ENCODE measurements at regions not wholly inside any gene's neighbourhood (a gene's known extent, or its start where the extent isn't known, plus 50 kb on each side); places are given as distances from the start of the nearest gene placed in this dataset.

DNA sequence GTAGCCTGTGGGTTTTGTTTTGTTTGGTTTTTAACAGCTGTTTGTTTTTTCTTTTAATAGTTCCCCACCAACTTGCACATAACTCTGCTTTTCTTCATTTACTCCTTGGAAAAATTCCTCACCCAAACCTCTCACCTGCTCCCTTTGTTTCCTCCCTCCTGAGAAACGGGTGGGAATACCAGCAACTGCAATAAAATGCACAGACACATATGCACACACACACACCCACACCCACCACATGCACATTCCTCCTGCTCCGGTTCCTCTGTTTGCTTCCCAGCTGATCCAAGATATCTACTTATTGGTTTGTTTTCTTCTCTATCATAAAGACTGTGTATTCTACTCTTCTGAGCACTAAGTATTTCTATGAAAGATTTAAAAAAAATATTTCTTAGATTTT, 161.1 kb upstream of the EPHA7 start:
- Mint-ChIP-seq H3K27me3 (ENCODE audit: low read depth) (no peaks in the 10 kb centered on the region), H3K9me3 (ENCODE audit: insufficient read depth) (peaks cover 5% of the 10 kb centered on the region), H3K36me3 (ENCODE audit: low read depth) (no peaks in the 10 kb centered on the region), H3K4me3 (no peak overlapping the region), H3K27ac (no peak overlapping the region), H3K4me1 (ENCODE audit: low read depth) (no peaks in the 10 kb centered on the region)
- POLR2A ChIA-PET: no interaction called here
- no peak for DNase-seq
- no peak for ATAC-seq
- CTCF ChIA-PET: no interaction called here

DNA sequence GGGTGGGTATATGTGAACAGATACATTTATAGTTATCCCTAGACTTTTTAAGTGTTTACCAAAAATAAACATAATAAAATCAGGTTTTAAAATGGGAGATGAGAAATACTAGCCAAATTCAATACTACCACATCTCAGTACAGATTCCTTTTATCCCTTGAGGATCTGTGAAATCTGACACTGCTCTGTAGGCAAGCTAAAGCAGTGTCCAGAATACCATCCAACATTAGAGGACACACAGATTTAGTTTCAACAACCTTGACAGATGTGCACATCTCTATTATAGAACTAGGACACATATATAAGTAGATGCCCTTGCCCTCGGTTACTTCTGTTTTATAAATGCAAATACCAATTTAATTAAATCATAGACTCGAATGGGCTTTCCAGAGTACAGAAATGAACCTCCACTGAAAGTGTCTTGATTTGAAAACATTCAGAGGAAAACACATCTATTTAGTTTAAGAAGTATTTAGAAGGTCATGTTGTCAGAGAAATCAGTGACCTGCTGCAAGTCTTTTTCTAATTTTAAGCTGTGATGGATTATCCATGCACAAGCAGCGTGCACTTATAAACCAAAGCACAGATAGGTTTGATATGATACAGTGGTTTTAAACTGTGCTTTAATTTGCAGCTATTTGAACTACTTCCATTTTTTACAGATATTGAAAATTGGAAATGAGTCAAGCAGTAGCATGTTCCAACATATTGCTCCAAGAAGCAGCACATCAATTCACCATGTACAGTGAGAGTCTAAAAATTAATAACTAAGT, 156.3 kb upstream of the EPHA7 start:
- POLR2A ChIA-PET: no interaction called here
- DNase-seq (no peak), ATAC-seq (no peak)
- CTCF ChIA-PET: no interaction called here
- H3K4me3 Mint-ChIP-seq: no peak overlapping the region
- H3K36me3 Mint-ChIP-seq (ENCODE audit: low read depth): no peaks in the 10 kb centered on the region
- no peaks in the 10 kb centered on the region for H3K9me3 Mint-ChIP-seq (ENCODE audit: insufficient read depth)
- H3K27ac Mint-ChIP-seq: no peak overlapping the region
- H3K4me1 Mint-ChIP-seq (ENCODE audit: low read depth): no peaks in the 10 kb centered on the region
- no peaks in the 10 kb centered on the region for H3K27me3 Mint-ChIP-seq (ENCODE audit: low read depth)

DNA sequence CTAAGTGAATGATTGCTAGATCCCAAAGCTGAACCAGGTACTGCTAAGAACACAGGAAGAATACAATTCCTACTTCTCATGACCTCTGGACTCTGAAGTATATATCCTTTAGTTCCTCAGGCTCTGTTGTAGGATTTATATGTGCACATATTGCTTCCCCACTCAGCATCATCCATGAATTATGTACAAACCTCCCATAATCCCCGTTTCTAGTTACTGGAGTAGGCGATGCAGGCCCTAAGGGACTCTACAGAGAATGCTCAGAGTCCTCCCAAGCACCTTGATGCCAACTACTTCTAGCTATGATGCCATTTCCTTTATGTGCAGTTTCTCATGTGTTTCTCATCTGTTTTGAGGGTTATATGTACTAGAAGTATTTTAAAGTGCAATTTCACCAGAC, 154.9 kb upstream of the EPHA7 start:
- DNase-seq: no peak
- Mint-ChIP-seq H3K36me3 (ENCODE audit: low read depth) (no peaks in the 10 kb centered on the region), H3K27me3 (ENCODE audit: low read depth) (no peaks in the 10 kb centered on the region), H3K4me3 (no peak overlapping the region), H3K4me1 (ENCODE audit: low read depth) (no peaks in the 10 kb centered on the region), H3K27ac (no peak overlapping the region), H3K9me3 (ENCODE audit: insufficient read depth) (no peaks in the 10 kb centered on the region)
- ChIA-PET CTCF (no interaction called here), POLR2A (no interaction called here)
- ATAC-seq: no peak

DNA sequence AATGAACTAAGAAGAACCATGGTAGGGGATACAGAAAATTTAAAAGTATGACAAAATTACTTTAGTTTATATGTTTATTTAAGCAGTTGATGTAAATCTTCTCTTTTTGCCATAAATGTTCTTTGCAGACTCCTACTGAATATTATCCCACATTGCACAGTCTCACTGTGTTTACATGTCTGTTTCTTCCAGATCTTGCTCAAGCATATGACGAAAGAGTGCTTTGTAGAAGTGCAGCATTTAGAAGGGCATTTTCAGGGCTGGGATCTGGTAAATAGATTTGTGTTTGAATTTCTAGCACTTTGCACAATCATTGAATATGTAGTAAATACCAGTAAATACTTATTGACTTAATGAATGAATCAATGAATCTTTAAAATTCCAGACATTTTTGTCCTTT, 152.0 kb upstream of the EPHA7 start:
- H3K4me3 Mint-ChIP-seq: no peak overlapping the region
- DNase-seq (no peak), ATAC-seq (no peak)
- H3K4me1 Mint-ChIP-seq (ENCODE audit: low read depth): no peaks in the 10 kb centered on the region
- no peaks in the 10 kb centered on the region for H3K36me3 Mint-ChIP-seq (ENCODE audit: low read depth)
- ChIA-PET CTCF (no interaction called here), POLR2A (no interaction called here)
- H3K27ac Mint-ChIP-seq: no peak overlapping the region
- H3K27me3 Mint-ChIP-seq (ENCODE audit: low read depth): no peaks in the 10 kb centered on the region
- no peaks in the 10 kb centered on the region for H3K9me3 Mint-ChIP-seq (ENCODE audit: insufficient read depth)

DNA sequence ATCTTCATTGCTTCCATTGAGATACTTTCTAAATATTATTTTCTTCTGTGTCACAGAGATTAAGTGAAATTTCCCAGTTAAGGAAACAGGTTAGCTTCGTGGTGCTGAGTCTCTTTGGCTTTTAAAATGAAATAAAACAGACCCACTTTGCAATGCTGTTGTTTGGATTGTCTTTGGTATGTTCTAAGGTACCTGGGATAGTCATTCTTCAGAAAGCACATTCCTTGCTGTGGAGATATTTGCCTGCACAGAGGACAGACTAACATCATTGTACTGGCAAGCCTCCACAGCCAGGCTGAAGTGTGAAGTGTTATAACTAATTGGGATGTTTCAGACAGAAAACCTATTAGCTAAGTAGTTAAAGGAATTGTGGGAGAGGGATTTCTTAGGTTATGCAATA, 148.8 kb upstream of the EPHA7 start:
- H3K27me3 Mint-ChIP-seq (ENCODE audit: low read depth): no peaks in the 10 kb centered on the region
- no peak overlapping the region for H3K27ac Mint-ChIP-seq
- H3K36me3 Mint-ChIP-seq (ENCODE audit: low read depth): no peaks in the 10 kb centered on the region
- no peaks in the 10 kb centered on the region for H3K4me1 Mint-ChIP-seq (ENCODE audit: low read depth)
- ATAC-seq (no peak), DNase-seq (no peak)
- H3K4me3 Mint-ChIP-seq: no peak overlapping the region
- CTCF ChIA-PET: no interaction called here
- H3K9me3 Mint-ChIP-seq (ENCODE audit: insufficient read depth): no peaks in the 10 kb centered on the region
- POLR2A ChIA-PET: no interaction called here

DNA sequence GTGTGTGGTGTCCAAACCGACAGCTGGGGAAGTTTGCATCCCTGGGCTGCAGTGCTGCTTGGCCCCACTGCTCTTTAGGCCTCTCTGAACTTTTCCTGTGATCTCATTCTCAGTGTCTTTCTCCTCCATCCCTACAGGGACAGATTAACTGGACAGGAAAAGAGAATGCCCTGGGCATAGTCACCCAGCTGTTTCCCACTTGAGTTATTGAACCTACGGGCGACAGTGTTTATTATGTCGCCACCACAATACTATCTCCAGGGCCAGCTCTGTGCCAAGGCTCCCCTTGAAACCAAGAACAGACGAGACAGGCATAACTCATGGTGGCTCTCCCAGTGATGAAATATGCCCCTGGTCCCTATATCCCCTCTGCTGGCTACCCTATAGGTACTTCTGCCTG, 147.8 kb upstream of the EPHA7 start:
- no peak overlapping the region for H3K4me3 Mint-ChIP-seq
- H3K27ac Mint-ChIP-seq: no peak overlapping the region
- DNase-seq: no peak
- H3K36me3 Mint-ChIP-seq (ENCODE audit: low read depth): no peaks in the 10 kb centered on the region
- ChIA-PET CTCF (no interaction called here), POLR2A (no interaction called here)
- no peaks in the 10 kb centered on the region for H3K9me3 Mint-ChIP-seq (ENCODE audit: insufficient read depth)
- ATAC-seq: no peak
- H3K4me1 Mint-ChIP-seq (ENCODE audit: low read depth): no peaks in the 10 kb centered on the region
- H3K27me3 Mint-ChIP-seq (ENCODE audit: low read depth): no peaks in the 10 kb centered on the region

DNA sequence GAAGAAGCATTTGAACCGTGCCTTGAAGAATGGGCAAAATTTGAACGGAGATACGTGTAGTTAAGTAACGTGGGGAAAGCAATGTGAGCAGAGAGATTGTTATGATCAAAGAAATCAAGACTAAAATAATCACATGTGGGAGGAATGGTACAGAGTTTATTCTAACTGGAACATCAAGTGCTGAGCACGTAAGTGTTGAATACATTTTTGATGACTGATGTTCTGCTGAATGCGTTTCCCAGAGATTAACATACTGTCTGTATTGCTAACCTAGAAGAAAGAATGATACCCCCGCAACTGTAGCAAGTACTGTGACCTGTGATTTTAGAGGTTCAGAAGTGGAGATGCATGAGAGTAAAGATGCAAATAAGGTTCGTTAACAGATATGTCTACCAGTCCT, 146.9 kb upstream of the EPHA7 start:
- Mint-ChIP-seq H3K4me1 (ENCODE audit: low read depth) (no peaks in the 10 kb centered on the region), H3K9me3 (ENCODE audit: insufficient read depth) (no peaks in the 10 kb centered on the region), H3K36me3 (ENCODE audit: low read depth) (no peaks in the 10 kb centered on the region), H3K4me3 (no peak overlapping the region), H3K27me3 (ENCODE audit: low read depth) (no peaks in the 10 kb centered on the region), H3K27ac (no peak overlapping the region)
- DNase-seq: no peak
- POLR2A ChIA-PET: no interaction called here
- CTCF ChIA-PET: no interaction called here
- ATAC-seq: no peak

DNA sequence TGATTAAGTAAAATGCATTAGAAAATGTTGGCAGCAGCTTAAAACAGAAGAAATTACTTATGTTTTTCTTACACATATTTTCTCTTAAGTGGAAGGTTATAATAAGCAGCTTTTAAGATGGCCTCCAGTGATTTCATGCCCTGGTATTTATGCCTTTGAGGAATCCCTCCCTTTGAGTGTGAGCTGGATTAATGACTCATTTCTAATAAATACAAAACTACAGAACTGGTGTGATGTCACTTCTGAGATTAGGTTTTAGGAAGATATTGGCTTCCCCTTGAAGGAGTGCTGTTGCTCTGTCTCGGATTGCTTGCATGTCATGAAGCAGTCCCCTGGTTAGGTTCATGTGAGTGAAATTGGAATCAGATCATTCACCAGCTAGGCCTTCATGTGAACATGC, 143.2 kb upstream of the EPHA7 start:
- CTCF ChIA-PET: no interaction called here
- no peak overlapping the region for H3K27ac Mint-ChIP-seq
- POLR2A ChIA-PET: no interaction called here
- no peaks in the 10 kb centered on the region for H3K4me1 Mint-ChIP-seq (ENCODE audit: low read depth)
- no peaks in the 10 kb centered on the region for H3K27me3 Mint-ChIP-seq (ENCODE audit: low read depth)
- H3K9me3 Mint-ChIP-seq (ENCODE audit: insufficient read depth): no peaks in the 10 kb centered on the region
- DNase-seq (no peak), ATAC-seq (no peak)
- H3K36me3 Mint-ChIP-seq (ENCODE audit: low read depth): no peaks in the 10 kb centered on the region
- H3K4me3 Mint-ChIP-seq: no peak overlapping the region

DNA sequence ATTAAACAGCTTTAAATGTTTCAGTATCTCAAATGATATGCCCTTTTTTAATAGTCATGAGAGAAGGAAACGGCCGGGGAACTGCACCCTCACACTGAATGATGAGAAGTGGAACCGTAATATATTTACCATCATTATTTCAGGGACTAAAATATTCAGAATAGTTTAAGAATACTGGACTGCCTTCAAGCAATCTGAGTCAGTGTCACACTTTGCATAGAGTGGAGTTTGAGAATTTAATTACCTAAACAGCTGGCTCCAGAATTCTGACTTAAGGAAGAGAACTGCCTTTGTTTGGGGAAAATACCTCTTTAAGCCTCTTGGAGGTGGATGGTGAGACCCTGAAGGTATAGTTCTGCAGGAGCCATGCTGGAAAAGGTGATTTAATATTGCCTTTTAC, 135.9 kb upstream of the EPHA7 start:
- ATAC-seq (no peak), DNase-seq (no peak)
- Mint-ChIP-seq H3K27ac (no peak overlapping the region), H3K9me3 (ENCODE audit: insufficient read depth) (no peaks in the 10 kb centered on the region), H3K27me3 (ENCODE audit: low read depth) (no peaks in the 10 kb centered on the region), H3K4me1 (ENCODE audit: low read depth) (no peaks in the 10 kb centered on the region), H3K4me3 (no peak overlapping the region), H3K36me3 (ENCODE audit: low read depth) (no peaks in the 10 kb centered on the region)
- POLR2A ChIA-PET: no interaction called here
- CTCF ChIA-PET: no interaction called here

DNA sequence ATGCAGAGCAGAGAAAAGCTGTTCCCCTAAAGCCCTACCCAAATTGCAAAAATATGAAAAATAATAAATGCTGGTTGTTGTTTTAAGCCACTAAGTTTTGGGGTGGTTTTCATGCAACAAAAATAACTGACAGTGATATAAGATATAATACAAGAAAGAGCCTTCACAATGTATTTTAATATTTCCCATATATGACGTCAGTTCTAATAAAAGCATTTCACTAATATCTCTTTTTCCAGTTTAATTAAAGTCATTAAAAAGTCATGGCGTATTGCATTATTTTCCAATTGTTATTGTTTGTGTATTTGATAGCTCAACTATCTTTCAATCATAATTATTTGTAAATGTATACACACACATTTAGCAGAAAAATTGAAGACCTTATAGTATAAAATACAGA, 134.7 kb upstream of the EPHA7 start:
- H3K4me1 Mint-ChIP-seq (ENCODE audit: low read depth): no peaks in the 10 kb centered on the region
- no peak for ATAC-seq
- no peak for DNase-seq
- H3K27me3 Mint-ChIP-seq (ENCODE audit: low read depth): no peaks in the 10 kb centered on the region
- ChIA-PET POLR2A (no interaction called here), CTCF (no interaction called here)
- no peak overlapping the region for H3K4me3 Mint-ChIP-seq
- no peak overlapping the region for H3K27ac Mint-ChIP-seq
- no peaks in the 10 kb centered on the region for H3K9me3 Mint-ChIP-seq (ENCODE audit: insufficient read depth)
- no peaks in the 10 kb centered on the region for H3K36me3 Mint-ChIP-seq (ENCODE audit: low read depth)

DNA sequence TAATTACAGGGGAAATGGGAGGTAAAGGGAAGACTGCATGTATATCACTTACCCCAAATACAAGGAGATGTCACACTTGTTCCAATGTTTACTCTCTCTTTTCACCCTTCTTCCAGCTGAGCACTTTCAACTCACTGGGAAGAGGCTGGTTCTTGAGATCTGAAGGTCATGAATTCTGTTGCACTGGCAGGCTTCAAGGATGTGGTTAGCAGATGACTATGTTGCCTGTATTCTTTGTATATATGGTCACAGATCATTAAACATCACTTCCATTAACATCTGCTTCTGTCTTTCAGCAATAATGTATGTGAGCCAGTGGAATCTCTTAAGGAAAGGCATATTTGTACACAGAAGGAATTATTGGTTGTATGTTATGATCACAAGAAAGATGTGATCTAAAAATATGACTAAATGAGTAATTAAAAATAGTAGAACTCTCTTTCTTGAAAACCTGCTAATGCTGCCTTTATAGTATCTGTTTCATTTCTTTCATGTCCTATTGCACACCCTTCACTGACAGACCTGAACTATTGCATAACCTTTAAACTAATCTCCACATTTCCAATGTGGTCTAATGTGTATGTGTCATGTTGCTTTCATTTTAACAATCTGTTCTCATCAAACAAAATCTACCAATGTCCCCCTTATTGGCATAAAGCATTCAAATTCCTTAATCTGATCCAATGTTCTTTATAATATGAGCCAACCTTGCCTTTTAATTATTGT, 131.4 kb upstream of the EPHA7 start:
- no peak for DNase-seq
- Mint-ChIP-seq H3K9me3 (ENCODE audit: insufficient read depth) (no peaks in the 10 kb centered on the region), H3K36me3 (ENCODE audit: low read depth) (no peaks in the 10 kb centered on the region), H3K4me3 (no peak overlapping the region), H3K27me3 (ENCODE audit: low read depth) (no peaks in the 10 kb centered on the region), H3K27ac (no peak overlapping the region), H3K4me1 (ENCODE audit: low read depth) (no peaks in the 10 kb centered on the region)
- CTCF ChIA-PET: no interaction called here
- no peak for ATAC-seq
- POLR2A ChIA-PET: no interaction called here

DNA sequence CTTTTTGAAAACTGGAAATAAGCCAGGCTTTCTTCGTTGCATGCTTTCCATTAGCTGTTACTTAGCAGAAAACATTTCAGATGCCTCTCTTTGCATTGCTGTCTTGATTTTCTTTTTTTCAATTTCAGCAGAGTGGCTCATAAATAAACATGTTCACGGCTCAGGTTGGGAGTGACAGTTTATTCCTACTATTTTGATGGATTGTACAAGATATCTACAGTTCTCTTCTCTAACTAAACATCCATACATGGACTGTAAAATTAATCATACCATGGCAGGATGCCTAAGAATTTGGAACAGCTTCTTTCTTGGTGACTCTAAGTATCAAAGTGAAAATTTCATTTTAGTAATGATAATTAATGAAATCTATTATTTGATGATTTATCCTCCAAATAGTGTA, 130.5 kb upstream of the EPHA7 start:
- Mint-ChIP-seq H3K36me3 (ENCODE audit: low read depth) (no peaks in the 10 kb centered on the region), H3K4me3 (no peak overlapping the region), H3K4me1 (ENCODE audit: low read depth) (no peaks in the 10 kb centered on the region), H3K9me3 (ENCODE audit: insufficient read depth) (no peaks in the 10 kb centered on the region), H3K27me3 (ENCODE audit: low read depth) (no peaks in the 10 kb centered on the region), H3K27ac (no peak overlapping the region)
- DNase-seq: no peak
- CTCF ChIA-PET: no interaction called here
- no peak for ATAC-seq
- POLR2A ChIA-PET: no interaction called here
